T1000 (cell line): ENCODE measurements at regions not wholly inside any gene's neighbourhood (a gene's known extent, or its start where the extent isn't known, plus 50 kb on each side); places are given as distances from the start of the nearest gene placed in this dataset.

Source experiments
- DNase-seq: peaks from one replicate; lab custom pipeline; 2025; ENCODE audit warnings: mixed read lengths; lab: John Stamatoyannopoulos, UW

DNA sequence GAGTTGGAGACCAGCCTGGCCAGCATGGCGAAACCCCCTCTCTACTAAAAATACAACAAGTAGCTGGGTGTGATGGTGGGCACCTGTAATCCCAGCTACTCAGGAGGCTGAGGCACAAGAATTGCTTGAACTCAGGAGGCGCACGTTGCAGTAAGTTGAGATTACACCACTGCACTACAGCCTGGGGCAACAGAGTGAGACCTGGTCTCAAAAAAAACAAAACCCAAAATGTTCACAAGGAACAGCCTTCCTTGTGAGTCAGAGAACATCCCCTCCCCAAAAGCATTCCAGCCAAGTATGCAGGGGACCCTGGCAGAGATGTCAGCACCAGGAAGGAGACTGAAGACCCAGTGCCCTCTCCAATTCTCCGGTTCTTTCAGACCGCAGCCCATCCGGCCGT, 314.9 kb upstream of the TSHZ3 start:
- no peak for DNase-seq

DNA sequence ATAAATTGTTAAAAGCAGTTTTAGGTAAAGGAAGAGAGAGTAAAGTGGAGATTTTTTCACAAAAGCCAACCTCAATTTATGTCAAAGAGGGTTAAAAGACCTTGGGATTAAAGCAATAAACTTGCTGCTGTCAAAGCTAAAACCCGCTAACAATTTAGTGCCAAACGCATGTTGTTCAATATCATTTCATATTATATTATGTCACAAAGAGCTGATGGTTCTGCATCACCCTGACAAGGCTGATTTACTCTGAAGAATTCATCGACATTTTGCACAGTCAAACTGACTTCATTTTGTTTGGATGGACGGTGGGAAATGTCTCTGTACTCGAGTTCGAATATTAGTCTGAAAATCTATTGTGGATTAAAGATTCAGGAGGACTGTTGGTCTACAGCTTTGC, 315.8 kb upstream of the TSHZ3 start:
- no peak for DNase-seq

DNA sequence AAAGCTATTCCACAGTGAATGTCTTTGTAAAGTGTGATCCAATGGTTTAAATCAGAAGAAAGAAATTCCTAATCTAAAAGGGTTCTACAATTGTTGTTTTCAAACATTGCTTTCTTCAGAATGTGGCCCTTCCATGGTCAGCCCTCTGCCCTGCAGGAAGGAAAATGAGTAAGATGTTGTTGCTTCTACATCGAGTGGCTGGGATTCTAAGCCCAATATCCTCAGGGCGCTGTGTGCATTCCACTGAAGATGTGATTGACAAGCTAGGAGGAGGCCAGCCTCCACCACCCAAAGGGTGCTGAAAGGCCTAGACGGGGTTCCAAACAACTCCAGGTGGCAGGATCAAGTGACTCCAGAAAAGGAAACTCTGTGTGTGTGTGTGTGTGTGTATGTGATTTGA, 316.9 kb upstream of the TSHZ3 start:
- no peak for DNase-seq

DNA sequence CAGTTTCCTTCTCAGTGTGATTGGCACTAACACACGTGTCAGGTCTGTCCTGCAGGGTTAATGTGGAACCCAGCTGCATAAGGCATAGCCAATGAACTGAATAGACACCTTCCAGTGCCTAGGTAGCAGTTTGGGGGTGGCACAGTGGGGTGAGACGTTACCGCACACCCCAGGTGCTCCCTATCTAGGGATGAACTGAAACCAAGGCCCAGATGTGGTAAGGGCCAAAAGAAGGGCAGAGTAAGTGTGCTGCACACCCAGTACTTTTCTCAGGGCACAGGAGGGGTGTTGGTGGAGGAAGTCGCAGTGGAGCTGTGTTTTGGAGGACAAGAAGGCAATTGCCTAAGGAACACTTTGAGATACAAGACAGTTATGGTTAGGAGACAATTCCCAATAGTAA, 317.9 kb upstream of the TSHZ3 start:
- no peak for DNase-seq

DNA sequence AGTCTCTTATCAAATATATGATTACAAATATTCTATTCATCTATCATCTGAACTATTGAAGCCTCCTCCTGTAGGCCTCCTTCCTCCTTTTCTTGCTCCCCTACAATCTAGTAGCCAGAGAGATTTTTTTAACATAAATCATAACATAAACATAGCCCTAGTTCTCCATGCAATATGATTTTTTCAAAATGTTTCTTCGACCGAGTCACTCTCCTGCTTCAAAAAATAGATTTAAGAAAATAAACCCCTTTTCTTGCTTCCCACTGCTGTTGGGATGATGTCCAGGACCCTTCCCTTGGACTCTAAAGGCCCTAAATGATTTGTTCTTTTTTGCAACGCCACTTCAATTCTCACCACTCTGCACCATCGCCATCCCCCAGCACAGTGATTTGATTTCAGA, 319.7 kb upstream of the TSHZ3 start:
- DNase-seq = no peak

DNA sequence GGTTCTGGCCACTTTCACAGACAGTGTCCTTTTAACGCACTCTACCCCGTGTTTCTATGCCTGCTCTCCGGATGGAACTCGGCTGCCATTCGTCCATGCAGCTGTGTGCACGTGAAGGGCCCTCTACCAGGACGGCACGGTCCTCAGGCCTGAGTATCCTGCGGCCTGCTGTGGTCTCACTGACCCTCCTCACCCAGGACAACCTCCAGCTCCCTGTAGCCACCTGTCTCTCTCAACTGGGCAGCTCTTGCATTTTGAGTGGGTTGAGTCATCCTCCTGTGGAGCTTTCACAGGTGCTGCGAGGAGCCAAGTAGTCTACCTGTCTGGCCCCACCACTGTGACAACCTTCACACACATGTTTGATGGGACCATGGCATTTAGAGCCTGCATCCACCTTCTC, 321.7 kb upstream of the TSHZ3 start:
- no peak for DNase-seq

DNA sequence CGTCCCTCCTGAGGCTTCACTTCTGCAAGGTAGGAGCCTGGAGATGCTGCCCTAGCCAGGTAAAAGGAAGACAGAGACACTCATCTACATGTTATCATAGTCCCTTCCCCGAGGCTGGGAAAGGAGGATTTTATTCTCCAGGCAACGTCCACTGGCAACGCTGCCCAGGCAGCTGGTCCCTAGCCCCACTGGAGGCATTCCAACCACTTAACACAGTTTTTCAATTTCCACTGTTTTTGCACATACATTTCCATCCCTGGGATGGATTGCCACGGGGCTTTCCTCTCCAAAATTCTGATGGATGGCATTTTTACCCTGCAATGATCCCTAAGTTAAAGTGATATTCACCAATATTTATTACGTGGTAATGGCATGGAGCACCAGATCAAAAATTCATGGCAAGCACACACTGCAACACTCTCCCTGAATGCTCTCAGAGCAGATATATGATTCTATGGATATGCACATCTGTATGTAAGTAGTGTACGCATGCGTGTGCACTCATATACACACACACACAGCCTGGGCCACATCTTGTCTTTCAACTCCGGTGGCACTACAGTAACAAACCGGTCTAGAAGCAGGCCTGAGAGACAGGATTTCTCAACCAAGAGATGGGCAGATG, 322.3 kb upstream of the TSHZ3 start:
- no peak for DNase-seq

DNA sequence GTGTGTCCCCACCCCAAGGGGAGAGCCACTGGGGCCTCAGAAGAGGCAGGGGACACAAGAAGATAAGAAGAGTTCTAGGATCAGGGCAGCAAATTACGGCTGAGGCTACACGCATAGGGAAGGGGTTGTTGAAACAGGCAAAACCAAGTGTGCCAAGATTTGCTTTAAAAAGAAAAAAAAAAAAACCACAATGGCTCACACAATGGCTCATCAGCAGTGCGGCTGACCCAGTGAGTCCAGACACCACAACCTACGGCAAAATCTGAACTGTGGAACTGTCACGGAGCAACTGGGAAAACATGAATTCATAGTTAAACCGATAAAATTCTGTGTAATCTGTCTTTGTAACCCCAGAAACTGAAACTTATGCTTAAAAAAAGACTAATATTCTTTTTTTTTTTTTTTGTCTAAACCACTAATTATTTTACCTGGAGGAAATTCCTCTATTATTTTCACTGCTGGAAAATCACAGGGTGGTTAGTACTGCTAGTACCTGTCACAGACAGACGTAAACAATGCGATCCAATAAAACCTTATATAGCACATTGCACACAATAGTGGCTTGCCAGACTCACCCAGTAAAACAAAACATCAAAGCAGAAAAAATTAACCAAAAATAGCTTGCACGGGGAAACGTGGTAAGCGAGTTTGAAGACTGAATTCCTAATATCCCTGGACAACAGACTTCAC, 325.4 kb upstream of the TSHZ3 start:
- DNase-seq = no peak

DNA sequence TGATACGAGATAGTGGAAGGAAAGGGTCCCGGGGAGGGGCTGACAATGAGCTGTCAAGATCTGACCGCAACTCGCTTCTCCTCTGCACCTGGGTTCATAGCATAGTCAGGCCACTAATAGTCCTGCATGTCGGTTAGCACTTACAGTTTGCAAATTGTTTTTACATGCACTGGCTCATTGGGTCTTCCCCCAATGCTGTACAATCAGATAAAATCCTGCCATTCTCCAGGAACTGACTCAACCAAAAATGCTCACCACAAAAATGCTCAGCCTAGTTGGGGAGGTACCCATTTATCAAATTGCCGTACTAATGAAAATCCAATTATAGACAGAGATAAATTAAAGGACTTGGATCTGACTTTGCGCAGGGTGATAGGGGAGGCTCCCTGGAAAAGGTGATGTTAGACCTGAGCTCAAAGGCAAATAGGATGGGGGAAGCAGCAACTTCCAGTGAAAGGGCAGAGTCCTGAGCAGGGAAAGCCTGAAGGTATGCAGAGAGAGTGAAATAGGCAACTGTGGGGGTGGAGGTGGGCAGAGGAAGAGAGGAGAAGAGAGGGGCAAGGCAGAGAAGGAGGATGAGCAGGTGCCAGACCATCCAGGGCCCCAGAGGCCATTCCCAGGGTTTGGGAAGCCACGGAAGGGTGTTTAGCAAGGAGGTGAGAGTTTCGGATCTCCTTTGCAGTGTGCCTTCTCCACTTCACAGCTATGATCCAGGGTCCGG, 326.1 kb upstream of the TSHZ3 start:
- no peak for DNase-seq

DNA sequence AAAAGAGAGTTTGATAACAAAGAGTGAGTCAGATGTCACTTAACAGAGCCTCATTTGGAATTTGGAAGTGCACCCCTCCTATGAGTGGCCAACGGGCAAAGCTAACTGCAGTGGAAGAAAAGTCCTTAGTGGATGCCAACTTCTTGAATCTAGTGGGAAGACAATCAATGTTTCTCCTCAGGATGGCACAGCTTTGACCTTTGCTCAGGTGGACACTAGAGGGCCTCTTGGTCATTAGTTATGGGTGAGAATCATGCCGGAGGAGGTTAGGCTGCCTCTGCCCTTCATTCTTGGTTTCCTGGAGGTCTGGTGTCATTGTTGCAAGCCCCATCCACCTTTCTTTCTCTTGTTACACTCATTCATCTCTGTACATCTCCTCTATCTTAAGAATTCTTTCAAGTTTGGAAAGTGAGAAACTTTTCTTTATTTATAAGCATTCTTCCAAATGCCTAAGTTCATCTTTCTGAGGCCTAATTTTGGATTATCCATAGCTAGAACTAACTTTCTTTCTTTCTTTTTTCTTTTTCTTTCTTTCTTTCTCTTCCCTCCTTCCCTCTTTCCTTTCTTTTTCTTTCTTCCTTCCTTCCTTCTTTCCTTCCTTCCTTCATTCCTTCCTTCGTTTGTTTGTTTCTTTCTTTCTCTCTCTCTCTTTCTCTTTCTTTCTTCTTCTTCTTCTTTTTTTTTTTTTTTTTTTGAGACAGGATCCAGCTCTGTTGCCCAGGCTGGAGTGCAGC, 327.2 kb upstream of the TSHZ3 start:
- no peak for DNase-seq

DNA sequence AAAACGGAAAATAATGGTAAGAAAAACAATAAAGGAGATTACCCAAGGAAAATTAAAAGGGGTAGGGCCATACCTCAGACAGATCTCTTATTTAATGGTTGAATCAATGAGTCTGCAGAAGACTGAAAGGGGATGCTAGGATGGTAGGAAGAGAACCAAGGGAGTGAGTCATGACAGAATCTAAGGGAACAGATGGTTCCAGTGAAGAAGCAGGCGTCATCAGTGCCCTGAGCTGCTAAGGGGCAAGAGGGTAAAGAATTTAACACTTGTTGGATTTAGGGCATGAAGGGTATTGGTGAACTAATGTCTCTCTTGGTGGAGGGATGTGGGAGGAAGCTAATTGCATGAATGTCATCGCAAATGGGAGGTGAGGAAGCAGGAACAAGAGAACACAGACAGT, 329.2 kb upstream of the TSHZ3 start:
- DNase-seq = no peak

DNA sequence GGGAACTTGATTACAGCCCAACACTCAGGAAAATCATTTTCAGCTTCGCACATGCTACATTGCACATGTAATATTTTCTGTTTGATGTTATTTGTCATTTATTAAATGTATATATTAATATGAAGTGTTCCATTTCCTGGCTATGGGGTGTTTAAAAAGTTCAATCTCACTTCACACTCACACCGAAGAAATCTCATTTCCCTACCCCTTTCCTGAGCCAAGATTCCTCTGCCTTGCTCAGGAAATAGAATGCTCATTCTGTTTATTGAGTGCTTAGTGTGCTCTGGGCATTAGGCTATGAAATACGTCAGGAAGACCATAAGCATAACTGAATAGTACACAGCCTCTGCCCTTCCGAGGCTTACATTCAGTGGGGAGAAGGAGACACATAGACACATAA, 331.9 kb upstream of the TSHZ3 start:
- no peak for DNase-seq

DNA sequence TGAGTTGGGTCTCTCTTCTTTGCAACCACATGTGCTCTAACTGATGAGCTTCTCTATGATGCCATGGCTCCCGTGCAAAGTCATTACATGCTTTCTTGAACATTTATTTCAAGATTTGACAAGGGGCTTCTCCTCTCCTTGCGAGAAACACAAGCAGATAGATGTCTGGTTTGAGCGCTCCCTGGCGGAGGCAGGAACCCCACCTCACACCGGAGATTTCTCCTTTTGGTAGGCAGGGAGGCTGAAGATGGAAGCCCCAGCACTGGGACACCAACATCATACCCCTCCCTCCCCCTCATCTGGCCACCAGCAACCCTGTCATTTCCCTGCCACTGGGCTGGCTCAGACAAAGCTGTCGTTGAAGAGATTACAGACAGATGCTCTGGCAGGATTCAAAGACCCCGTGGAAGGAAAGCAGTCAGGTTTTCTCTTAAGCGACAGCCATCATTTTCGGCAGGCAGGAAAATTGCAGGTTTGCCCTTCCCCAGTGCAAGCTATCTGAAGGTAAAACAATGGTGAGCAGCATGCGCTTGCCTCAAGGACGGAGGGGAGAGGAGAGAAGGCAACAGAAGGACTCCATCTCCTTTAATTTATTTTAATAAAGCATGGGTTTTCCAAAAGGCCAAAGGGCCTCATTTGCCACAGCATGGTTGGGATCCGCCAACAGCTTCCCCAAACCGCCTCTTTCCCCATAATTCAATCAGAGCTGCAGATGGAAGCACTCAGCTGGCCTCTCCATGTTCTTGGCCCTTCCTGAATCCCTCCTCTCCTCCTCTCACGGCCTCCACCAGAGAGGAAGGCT, 344.1 kb upstream of the TSHZ3 start:
- DNase-seq = no peak

DNA sequence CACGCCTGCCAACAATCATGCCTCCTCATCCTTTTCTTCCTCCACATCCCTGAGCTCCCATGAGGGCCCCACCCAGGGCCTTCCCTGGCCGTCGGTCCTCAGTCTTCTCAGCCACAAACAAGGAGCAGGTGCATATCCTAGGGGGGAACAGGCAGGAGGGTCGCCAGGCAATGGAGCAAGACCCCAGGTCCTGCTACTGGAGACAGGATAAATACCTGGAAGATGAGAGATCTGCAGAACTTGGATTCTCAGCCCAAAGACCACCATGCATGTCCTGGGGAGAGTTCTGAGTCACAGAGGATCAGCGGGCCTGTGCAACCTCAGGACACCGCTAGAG, 344.7 kb upstream of the TSHZ3 start:
- no peak for DNase-seq

DNA sequence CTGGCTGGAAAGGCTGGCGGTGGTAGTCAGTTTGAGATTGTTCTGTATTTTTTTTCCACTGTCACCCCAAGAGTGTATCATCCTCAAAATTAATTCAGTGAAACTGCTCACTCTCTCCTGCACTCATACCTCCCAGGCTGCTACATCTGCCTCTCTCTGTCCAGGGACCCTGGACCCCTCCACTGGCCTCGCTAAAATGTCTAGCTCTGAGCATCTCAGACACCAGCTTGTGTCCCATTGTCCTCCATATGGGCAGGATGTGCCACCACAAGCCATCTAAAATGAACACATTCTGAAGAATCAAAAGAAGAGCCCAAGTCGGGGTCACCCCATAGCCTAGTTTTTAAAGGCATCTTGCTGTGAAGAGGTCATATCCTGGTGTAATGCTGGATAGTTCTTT, 345.5 kb upstream of the TSHZ3 start:
- no peak for DNase-seq

DNA sequence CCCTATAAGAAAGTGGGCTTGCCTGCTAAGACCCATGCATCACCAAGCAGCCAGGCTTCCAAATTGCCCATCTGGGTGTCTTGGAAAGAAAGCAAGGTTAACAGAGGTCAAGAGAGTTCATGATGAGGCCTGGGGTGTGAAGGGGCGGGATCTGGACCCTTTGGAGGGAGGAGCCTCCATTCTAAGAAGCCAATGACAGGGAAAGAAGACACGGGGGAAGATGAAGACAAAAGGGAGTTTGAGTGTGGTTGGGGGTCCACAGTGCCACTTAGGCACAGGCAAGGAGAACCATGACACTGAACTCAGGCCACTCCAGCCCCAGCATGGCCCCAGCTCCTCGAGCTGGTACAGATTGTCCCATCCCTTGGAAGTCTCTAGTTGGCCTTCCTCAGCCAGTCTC, 350.2 kb upstream of the TSHZ3 start:
- DNase-seq = no peak

DNA sequence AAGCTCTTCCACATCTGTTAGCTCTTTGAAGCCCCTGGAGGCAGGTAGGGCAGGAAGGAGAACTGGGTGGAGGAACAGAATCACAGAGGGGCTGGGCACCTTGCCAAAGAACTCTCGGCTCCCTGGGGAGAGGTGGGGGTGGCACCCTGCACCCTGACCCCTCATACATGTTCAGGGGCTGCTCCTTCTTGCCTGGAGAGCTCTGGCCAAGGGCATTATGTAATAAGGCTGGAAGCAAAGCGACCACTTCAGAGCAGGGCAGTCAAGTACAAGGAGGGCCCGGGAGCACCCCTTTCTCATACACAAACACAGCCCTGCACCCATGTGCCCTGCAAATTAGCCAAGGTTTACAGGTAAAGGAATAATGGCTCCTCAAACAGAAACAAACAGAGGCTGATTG, 351.9 kb upstream of the TSHZ3 start:
- no peak for DNase-seq

DNA sequence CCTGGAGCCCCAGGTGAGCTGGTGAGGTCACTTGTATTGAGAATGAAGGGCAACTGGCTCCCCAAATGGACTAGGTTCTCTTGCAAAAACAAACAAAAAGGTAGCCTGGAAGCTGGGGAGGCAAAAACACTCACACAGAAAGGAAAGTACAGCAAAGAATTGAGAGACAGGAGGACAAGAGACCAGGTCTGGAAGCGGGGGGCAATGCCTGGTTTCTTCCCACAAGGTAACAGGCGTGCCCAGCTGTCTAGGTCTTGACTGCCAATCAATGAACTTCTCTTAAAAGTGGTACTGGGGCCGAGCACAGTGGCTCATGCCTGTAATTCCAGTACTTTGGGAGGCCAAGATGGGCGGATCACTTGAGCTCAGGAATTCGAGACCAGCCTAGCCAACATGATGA, 356.4 kb upstream of the TSHZ3 start:
- no peak for DNase-seq

DNA sequence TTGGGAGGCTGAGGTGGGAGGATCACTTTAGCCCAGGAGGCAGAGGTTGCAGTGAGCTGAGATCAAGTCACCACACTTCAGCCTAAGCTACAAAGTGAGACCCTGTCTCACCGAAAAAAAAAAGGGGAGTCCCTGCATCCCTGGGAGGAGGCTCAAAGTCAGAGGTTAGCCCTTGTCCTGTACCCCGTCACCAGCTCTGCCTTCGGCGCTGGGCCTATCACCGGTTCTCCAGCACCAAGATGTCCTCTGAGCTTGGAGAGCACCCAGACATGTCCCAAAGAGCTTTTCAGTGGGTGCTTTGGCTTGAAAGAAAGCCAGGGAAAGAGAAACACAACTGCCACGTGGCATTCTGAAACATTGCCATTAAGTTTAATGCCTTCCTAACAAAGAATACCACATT, 356.9 kb upstream of the TSHZ3 start:
- no peak for DNase-seq

DNA sequence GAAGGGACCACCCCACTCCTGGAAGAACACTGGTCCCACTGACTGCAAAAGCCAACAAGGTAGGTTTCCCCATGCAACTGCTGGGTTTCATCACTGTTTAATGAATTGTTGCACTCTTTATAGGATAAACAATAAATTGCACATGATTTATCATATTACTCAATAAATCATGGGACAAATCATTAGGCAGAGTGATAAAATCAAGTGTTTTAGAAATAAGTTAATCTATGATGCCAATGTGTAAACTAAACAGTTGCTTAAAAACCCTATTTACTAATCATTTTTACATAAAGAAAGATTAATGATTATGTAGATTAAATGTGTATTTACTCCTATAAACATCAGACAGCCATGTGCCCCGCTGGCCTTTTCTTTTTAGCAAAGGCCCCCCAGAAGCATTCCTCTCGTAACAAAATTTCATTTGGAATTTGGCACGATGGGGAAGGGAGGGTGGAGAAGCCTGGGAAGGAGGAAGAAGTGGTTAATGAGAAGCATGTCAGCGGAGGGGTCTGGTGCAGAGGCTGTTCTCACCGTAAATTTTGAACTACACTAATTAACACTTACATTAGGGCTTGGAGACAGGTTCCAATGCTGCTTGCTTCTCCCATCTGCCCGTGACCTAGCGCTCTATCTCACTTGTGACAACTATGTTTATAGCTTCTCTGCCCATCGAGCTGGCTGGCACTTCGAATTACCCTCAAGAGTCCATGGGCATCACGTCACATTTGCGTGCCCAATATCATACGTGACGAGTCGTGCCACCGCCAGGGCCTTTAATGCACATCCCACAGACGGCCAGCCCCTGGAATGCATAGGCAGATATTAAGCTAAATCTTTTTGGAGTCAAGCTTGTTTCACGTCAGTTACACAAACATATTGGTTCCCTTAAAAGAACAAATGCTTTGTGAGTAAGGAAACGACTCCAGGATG, 357.7 kb upstream of the TSHZ3 start:
- no peak for DNase-seq

DNA sequence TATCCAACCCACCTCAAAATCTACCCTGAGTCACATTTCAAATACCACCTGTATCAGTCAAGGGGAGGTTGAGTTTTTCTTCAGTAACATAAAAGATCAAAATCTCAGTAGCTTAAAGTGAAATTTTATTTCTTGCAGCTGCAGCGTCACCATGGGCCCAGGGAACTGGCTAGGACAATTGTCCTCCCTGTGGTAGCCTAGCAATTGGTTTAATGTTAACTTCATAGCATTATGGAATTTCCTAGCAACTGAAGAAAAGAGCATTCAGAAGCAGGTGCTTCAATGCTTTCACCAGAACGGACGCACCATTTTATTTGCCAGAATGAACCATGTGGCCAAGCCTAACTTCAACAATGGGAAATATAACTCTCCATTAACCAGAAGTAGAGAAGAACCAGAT, 359.3 kb upstream of the TSHZ3 start:
- no peak for DNase-seq
